GM10248 (cell line): ENCODE measurements at regions not wholly inside any gene's neighbourhood (a gene's known extent, or its start where the extent isn't known, plus 50 kb on each side); places are given as distances from the start of the nearest gene placed in this dataset.

Experiments used
- CTCF ChIA-PET: fragments of 300-600 bp; sonication (Branson Sonifier 250); formaldehyde crosslinking; extraction: SDS; loops from one replicate; lab custom pipeline; 2021; ENCODE audit warnings: antibody characterized with exemption; lab: Yijun Ruan, JAX
- POLR2A ChIA-PET: fragments of 350-650 bp; sonication (Branson Sonifier 250); formaldehyde crosslinking; extraction: SDS; loops from one replicate; lab custom pipeline; 2020; ENCODE audit warnings: antibody characterized with exemption; lab: Yijun Ruan, JAX
- DNase-seq: peaks from one replicate; pipeline ENCODE4 v3.0.0; 2012; ENCODE audit errors: extremely low spot score
- CTCF ChIP-seq: IDR thresholded peaks from 2 replicates; pipeline ENCODE4 v1.5.1; 2012; ENCODE audit warnings: mild to moderate bottlenecking, low read depth; ENCODE audit errors: extremely low read depth, missing control alignments, control extremely low read depth

- TF ChIP-seq CTCF: no peak
- CTCF ChIA-PET: interaction anchor here (1.3 kb wide), 1 partner anchor 10 kb away, joined by 3 read pairs; no protein-coding TSS in a partner anchor
- POLR2A ChIA-PET: no interaction called here
- DNase-seq: no peak
Observed at GRCh38 chr1:208421486-208421885, 177.3 kb upstream of the PLXNA2 start.

GRCh38 chr1:208423526-208423925 is 179.3 kb upstream of the PLXNA2 start:
- TF ChIP-seq CTCF: no peak
- ChIA-PET POLR2A (no interaction called here), CTCF (no interaction called here)
- DNase-seq: no peak

GRCh38 chr1:208425096-208425495 is 180.9 kb upstream of the PLXNA2 start:
- no peak for DNase-seq
- ChIA-PET CTCF (interaction anchor here (0.6 kb wide), 1 partner anchor 10 kb away, joined by 3 read pairs; no protein-coding TSS in a partner anchor), POLR2A (no interaction called here)
- TF ChIP-seq CTCF: no peak

- no peak for DNase-seq
- ChIA-PET CTCF (no interaction called here), POLR2A (no interaction called here)
- no peak for TF ChIP-seq CTCF
Observed at GRCh38 chr1:208430220-208430619, 186.0 kb upstream of the PLXNA2 start.

GRCh38 chr1:208431721-208432120 is 187.5 kb upstream of the PLXNA2 start:
- POLR2A ChIA-PET: no interaction called here
- TF ChIP-seq CTCF: no peak
- CTCF ChIA-PET: interaction anchor here (1.0 to 1.5 kb wide), 4 partner anchors 13 to 21 kb away, joined by 3 to 5 read pairs (median 4); no protein-coding TSS in a partner anchor
- DNase-seq: no peak

- ChIA-PET CTCF (no interaction called here), POLR2A (no interaction called here)
- TF ChIP-seq CTCF: no peak
- DNase-seq: no peak
Observed at GRCh38 chr1:208432346-208432745, 188.2 kb upstream of the PLXNA2 start.
